Pulmonary artery endothelial cell (primary cell): ENCODE measurements at regions not wholly inside any gene's neighbourhood (a gene's known extent, or its start where the extent isn't known, plus 50 kb on each side); places are given as distances from the start of the nearest gene placed in this dataset.

Experiments used
- DNase-seq: peaks from one replicate; pipeline ENCODE4 v3.0.0-alpha.2; 2011; ENCODE audit warnings: low read depth, low spot score

DNA sequence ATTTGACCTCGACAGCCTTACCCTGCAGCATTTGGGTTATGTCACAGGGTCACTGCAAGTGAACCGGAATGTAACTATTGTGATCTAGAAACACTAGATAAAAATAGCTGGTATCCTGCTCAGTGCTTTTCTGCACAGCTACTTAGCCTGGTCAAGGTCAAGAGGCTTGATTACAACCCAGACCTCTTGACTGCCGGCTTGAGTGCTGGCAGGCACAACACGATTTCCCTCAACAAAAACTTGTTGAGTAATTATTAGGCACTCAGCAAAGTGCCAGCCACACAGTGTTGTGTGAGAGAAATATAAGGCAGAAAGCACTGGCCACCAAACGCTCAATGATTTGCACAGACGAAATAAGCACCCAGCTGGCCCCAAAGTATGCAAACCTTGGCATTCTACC, 156.7 kb downstream of the NUAK1 start:
- no peak for DNase-seq

DNA sequence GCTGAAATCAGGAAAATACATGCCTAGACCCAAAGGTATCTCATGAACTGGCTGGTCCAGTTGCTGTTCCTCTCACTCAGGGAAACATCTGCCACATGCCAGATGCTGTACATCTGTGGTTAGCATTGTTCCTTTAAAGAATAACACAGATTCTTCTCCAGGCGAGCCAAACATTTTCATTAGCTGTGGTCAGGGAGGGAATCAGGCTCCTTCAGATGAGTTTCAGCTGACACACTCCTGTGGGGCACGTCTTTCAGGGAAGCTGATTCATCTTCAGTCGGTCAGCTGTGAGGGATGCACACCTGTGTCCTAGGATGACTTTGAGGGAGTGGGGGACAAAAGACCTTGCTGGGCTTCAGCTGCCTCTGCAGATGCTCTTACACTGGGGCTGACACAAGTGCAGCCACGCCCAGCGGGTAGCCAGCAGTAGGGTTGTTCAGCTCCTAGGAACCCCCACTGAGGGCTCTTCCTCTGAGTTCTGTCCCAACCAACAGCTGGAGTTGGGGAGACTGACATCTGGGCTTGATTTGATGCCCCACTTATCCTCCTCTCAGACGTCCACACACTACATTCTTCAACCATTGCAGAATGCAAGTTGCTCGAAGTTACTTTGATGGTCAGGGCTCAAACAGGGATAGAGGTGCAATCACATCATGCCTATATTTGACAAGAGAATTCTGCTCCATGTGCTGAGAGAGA, 155.0 kb downstream of the NUAK1 start:
- DNase-seq: no peak

DNA sequence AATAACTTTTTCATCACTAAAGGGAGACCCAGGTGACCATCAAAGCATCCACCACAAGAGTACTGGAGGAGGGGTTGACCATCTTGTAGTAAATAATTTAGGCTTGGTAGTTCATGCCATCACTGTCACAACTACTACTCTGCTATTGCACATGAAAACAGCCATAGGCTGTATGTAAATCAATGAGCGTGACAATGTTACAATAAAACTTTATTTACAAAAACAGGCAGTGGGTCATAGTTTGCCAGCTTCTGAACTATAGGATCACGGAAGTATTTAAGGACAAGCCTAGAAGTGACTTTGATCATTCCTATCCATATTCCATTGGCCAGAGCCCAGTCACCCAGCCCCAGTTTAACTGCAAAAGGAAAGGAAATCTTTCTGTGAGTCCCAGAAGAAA, 153.4 kb downstream of the NUAK1 start:
- no peak for DNase-seq

DNA sequence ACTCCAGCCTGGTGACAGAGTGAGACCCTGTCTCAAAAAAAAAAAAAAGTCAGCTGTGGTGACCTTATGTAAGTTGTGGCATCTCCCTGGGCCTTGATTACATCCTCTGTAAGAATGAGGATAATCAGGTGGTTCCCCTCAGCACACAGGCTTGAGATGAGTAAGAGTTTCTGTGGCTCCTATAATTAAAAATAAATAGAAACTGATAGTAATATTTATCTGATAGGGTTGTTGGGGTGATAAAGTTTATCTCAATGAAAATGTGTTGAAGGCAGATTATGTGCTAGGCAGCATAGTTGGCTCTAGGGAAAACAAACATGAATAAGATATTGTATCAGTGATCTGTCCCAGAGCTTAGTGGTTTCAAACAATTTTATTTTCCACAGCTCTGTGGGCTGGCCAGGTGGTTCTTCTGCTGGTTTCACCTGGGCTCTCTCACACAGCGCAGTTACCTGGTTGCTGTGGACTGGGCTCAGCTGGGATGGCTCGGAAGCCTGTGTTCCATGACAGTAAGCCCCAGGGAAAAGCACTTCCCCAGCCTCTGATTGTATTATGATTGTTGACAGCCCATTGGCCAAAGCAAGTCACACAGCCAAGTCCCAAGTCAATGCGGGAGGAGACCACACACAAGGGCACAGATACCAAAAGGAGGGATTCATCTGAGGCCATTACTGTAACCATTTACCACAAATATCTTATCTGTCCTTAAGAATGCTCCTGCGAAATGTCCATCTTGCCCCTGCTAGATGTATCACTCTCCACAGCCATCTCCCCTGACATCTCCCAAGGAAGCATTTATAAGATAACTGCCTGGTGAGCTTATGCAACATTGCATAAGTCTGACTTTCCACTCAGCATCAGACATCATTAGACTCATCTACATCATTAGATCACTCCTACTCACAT, 151.7 kb downstream of the NUAK1 start:
- no peak for DNase-seq

DNA sequence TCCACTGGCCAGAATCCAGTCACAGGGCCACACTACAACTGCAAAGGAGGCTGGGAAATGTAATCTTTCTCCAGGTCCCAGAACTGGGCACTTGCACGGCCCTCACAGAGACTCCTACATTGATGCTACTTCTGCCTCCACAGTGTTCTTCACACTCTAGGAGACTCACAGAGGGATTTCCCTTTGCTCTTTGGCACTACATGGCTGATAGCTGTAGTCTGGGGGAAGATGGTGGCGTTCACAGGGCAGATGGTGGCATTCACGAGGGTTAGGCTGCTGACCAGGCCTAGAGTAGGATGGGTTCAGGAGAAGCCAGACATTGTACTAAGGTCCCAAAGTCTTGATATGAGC, 151.1 kb downstream of the NUAK1 start:
- no peak for DNase-seq

DNA sequence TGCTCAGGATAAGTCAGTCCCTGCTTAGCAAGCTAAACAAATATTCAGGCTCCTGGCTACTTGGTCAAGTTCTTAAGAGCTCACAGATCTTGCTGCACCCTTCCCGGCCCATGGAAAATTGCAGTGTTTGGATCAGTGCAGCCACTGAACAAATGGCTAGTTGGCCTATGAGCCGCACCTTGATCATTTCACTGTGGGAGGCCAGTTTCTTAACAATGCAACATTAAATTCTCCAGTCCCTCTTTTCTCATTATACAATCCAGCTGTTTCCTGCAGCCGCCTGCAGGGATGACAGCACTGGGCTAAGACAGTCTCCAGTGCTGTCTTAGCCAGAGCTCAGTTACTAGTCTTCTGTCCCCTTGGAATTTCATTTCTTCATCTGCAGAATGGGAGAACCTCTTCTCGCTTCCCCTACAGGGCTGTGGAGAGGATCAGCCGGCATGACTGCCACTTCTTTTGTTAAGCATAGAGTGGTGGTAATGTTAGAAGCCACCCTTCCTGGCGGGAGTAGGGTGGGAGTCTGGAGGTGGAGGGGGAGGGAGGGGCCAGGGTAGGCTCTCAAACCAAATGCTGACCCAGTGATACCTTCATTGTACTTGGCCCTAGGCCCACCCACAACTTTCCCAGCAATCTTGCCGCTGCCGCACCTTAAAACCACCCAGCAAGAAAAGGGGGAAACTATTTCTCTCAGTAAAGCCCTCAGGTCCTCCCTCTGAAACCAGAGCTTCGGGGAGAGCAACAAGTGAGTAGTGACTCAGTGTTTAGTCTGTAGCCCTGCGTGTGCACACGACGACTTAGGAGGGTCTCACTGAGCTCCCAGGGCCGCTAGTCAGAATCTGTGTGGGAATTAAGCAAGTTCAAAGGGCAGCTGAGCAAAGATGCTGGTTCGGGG, 145.7 kb downstream of the NUAK1 start:
- DNase-seq: peak; percentile 2

DNA sequence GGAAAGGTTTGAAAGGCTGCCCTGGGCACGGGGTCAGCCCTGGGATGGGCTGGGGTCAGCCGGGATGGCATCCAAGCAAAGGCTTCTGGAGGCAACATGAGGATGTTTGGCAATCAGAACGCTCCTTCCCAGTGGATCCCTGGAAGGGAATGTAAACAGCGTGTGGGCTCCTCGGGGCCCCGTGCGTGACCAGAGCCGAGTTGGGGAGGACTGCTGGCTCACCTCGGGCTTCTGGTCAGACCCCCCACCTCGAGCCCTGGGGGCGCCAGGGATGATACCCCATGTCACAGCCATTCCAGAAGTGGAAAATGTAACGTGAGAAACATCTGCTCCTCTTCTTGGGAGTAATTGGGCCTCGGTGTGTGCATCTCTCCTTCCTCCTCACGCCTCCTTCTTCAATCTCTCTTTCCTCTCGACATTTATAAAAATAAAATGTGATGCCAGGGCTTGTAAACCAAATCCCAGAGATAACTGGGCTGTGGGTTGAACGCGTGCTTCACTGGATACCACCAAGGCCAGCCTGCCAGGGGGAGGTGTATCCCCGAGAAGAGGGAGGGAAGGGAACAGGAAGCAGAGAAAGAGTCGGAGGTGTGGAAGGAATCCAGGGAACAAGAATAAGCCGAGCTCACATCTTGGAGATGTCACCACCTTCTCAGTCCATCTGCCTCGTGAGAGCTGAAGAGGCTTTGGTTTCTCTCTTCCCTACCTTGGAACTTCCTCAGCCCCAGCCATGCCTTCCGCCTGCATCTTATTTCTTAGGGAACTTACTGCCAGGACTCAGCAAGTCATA, 144.8 kb downstream of the NUAK1 start:
- DNase-seq: no peak

DNA sequence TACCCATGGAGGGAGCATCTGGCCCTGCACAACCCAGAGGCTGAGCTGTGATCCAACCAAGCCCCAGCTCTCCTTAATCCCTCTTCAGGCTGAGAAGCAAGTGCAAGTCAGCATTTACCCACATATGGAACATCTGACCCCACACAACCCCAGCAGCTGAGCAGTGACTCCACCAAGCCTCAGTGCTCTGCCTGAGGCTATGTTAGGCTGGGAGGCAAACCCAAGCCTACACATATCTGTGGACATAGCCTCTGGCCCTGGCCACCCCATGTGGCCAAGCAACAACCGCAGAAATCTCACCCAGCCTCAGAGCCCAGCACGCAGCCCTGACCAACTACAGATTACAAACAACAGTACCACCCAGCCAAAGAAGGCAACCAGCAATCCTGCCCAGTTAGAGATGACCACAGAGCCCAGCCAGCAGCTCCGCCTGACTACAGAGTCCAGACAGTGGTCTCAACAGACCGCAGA, 142.8 kb downstream of the NUAK1 start:
- DNase-seq: no peak

DNA sequence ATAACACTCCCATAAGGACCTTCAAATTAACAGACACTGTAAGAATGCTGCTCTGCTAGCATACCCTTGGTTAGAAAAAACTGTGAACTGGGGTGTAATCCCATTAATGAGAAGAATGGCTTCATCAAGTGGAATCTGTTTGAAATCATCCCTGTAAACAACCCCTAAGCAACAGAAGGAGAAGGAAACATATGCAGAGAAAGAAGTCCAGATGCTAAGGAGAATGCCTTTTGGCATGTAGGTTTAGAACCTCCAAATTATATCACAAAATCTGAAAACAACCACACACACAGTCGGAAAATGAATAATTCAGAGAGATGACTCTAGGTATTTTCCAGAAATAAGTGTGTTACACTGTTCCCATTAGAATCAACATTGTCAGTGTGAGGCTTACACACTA, 140.2 kb downstream of the NUAK1 start:
- no peak for DNase-seq

DNA sequence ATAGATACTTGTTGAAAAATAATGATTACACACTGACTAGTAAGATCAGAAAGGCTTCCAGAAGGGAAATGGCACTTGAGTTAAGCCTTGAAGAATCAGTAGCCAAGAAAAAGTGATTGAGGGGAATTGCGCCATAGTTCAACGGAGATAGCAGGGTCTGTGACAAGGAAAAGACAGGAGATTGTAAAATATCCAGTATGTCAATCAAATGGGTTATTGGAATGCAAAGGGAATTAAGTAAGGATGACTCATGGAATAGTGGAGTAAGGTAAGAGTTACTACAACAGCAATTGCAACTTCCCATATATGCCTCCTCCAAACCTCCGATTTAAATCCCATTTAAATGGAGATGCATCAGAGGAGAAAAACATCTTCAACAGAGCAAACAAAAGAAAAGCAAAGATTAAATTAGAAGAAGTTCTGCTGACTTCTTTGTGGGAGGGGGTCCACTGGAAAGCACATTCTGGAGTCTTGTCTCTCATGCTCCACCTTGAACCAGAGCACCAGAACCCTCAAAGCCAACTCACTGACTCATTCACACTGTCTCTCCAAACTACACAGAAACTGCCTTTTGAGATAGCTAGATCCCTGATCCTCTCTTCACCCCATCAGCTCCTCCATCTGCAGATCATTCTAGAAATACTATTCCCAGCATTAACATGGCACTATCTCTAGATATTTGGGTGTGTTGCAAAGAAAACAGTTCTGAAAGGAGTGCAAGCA, 138.2 kb downstream of the NUAK1 start:
- DNase-seq: no peak

DNA sequence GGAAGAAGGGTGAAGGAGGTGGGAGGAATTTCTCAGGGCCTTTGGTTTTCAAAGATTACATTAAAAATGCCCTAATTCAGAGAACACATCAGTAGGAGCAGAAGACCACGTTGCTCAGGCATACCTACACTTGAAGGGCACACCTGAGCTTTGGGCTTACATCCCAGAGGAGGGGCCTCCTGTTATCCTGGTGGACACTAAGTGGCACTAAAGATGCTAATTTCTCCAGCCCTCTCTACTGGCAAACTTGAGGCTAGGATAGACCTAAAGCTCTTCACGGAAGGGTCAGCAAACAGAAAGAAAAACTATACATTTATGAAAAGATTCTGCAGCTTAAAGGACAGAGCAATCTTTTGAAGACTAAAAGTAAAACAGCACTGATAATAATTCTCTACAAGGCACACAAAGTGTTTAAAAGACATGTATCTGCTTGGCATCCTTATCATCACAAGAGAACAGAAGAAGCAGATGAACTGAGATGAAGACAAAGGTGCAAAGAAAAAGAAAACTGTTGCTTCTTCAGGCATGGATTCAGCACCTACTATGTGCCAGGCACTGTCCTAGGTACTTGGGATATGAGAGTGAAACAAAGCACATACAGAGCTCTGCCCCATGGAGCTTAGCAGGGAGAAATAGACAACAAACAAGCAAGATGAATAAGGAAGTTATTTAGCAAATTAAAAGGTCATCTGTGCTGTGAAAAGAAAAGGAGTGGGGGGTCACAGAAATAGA, 137.5 kb downstream of the NUAK1 start:
- no peak for DNase-seq

DNA sequence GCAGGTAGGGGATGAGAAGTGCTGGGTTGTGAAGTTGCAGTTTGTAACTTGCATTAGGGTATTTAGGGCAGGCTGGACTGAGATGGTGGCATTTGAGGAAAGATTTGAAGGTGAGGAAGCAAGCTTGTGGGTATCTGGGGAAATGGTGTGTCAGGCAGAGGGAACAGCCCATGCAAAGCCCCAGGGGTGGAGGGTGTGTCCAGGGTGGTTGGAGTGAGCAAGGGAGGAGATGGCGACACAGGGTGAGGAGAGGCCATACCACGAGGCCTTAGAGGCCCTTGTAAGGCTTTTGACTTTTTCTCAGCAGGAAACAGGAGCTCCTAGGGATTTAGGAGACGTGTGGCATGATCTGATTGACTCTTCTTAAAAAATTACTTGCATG, 136.9 kb downstream of the NUAK1 start:
- no peak for DNase-seq

DNA sequence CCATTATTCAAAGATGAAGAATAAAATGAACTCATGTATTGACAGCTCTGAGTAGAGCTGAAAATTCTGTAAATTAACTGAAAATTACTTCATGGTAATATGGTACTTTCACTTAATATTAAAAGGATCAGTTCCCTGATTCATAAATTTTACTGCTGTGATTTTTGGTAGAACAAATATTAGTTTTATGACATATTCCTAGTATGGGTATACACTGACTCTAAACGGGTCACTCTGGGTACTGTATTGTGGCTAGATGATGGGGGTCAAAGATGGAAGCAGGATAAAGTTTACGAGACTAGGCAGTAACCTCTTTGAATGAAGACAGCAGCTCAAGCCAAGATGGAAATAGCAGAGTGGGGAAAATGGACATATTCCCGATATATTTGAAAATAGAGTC, 135.5 kb downstream of the NUAK1 start:
- no peak for DNase-seq

DNA sequence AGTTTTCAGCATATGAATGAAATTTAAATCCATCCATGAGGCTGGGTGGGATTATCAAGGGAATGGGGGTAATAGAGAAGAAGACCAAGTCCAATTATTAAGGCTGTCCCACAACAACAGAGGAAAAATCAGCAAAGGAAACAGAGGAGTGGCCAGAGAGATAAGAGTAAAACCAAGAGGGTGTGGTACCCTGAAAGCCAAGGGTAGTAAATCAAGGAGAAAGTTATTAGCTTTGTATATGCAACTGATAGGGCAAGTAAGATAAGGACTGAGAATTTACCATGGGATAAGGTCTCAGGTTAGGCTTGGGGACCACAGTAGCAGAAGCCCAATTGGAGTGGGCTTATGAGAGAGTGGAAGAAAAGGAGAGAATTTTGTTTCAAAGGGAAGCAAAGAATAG, 134.5 kb downstream of the NUAK1 start:
- DNase-seq: no peak

DNA sequence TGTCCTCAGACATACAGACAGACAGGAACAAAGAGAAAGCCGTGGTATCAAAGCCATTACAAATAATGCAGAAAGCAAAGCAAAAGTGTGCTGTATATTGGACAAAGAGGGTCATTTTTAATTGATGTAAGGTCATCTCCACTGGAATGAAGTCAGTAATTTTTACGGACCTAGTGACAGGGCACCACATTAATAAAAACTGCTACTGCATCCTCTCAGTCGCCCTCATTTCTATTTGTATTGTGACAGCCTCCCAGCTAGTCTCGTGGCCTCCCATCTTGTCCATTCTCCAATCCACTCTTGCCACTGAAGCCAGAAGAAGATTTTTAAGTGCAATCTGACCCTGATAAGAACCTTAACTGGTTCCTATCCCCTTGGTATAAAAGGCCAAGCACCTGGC, 132.4 kb downstream of the NUAK1 start:
- no peak for DNase-seq

DNA sequence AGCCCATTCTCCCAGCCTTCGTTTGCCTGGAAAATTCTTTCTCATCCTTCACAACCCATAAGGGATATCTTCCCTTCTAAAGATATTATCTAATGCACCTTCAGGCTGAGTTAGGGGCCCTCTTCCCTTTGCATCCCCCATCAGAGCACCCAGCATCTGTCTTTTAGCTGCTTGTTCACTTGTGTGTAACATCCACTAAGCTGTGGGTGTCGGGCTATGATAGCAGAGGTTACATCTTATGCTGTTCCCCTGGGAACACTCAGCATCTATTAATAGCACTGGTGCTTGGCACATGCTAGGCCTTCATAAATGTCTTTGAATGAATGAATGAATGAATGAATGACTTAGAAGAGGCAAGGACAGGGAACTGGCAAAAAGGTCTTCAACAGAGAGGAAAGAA, 131.8 kb downstream of the NUAK1 start:
- no peak for DNase-seq

DNA sequence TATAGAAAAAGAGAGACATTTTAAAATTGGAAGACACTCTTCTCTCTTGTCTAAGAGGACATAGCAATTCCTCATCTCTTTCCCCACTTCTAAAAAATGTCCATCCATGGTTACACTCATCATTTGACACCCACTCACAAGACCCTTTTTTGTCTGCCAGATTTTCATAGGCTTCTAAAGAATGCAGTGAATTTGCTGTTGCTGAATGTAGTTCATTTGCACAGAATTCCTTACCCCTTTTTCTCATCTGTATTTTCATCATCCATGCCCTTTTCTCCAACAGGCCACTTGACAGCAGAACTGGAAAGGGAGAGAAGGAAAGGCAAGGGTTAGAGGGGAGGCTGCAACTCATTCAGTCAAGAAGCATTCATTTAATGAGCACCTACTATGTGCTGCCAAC, 128.0 kb downstream of the NUAK1 start:
- DNase-seq: no peak
